Panc1 (cell line): ENCODE measurements at regions not wholly inside any gene's neighbourhood (a gene's known extent, or its start where the extent isn't known, plus 50 kb on each side); places are given as distances from the start of the nearest gene placed in this dataset.

Experiments used
- ATAC-seq: fragments of 200-7000 bp; cut with Tn5 transposase; 2 replicates; pipeline ENCODE4 v1.9.1; 2020; ENCODE audit warnings: mild to moderate bottlenecking, moderate library complexity
- BruUV-seq: library from RNA; stranded (reverse); fragments of 400-500 nt; replicated peaks from 2 replicates; lab custom pipeline; 2021; lab: Mats Ljungman, UMichigan
- CTCF ChIA-PET: fragments of 300-600 bp; sonication (Branson Sonifier 250); formaldehyde crosslinking; loops from one replicate; lab custom pipeline; 2022; ENCODE audit warnings: antibody characterized with exemption; lab: Charles Lee
- POLR2A ChIA-PET: fragments of 300-600 bp; sonication (Branson Sonifier 250); formaldehyde crosslinking; loops from one replicate; lab custom pipeline; 2022; ENCODE audit warnings: antibody characterized with exemption; lab: Charles Lee
- DNase-seq: peaks from one replicate; pipeline ENCODE4 v3.0.0-alpha.2; 2010; ENCODE audit warnings: low read depth, low spot score
- H3K27ac ChIP-seq: 2 replicates; pipeline ENCODE4 v1.5.1; 2011; ENCODE audit warnings: mild to moderate bottlenecking, low read length, inconsistent platforms
- H3K27me3 ChIP-seq: fragments of 200-500 bp; sonication (Bioruptor generic); 2 replicates; pipeline ENCODE4 v1.6.0; 2014; ENCODE audit warnings: low read length, inconsistent platforms; ENCODE audit not compliant: control insufficient read depth, insufficient read depth
- H3K36me3 ChIP-seq: fragments of 200-500 bp; sonication (Bioruptor generic); 2 replicates; pipeline ENCODE4 v1.5.1; 2014; ENCODE audit warnings: inconsistent platforms, mild to moderate bottlenecking, low read length, moderate library complexity; ENCODE audit not compliant: control insufficient read depth, insufficient read depth
- H3K4me1 ChIP-seq: 2 replicates; pipeline ENCODE4 v1.5.1; 2011; ENCODE audit warnings: inconsistent platforms, mild to moderate bottlenecking, low read length, moderate library complexity; ENCODE audit not compliant: control insufficient read depth, insufficient read depth
- H3K4me3 ChIP-seq, 2 experiments: 2 replicates each; pipeline ENCODE4 v1.5.1; 2011 to 2012; ENCODE audit warnings: low read depth in 2 of 2, low read length in 2 of 2, mild to moderate bottlenecking in 2 of 2, inconsistent platforms in 1 of 2, moderate library complexity in 1 of 2
- H3K9me3 ChIP-seq: fragments of 200-500 bp; sonication (Bioruptor generic); 2 replicates; pipeline ENCODE4 v1.5.1; 2014; ENCODE audit warnings: low read depth, mild to moderate bottlenecking, inconsistent platforms, low read length, moderate library complexity; ENCODE audit not compliant: control insufficient read depth, insufficient read depth
- POLR2AphosphoS5 ChIP-seq: IDR thresholded peaks from 2 replicates; pipeline ENCODE4 v1.6.1; 2012; ENCODE audit warnings: mild to moderate bottlenecking, low read depth, low read length, moderate library complexity
- SIN3A ChIP-seq: IDR thresholded peaks from 2 replicates; pipeline ENCODE4 v1.6.1; 2012; ENCODE audit warnings: low read depth, mild to moderate bottlenecking, low read length, moderate library complexity, borderline replicate concordance; ENCODE audit not compliant: insufficient read depth
- TCF7L2 ChIP-seq: IDR thresholded peaks from 2 replicates; pipeline ENCODE4 v1.6.1; 2011; ENCODE audit warnings: mild to moderate bottlenecking, low read depth, low read length, inconsistent platforms
- in situ Hi-C: cut with HindIII; loops from 2 replicates; pipeline ENCODE4 v1.10.0; 2016; ENCODE audit warnings: low sequenced_read_pairs, low pct_unique_long_range_greater_than_20kb
- intact Hi-C: fragments of 100-400 bp; cut with micrococcal nuclease; formaldehyde crosslinking; loops from one replicate; pipeline ENCODE4 v1.10.0; 2022; ENCODE audit not compliant: unreplicated experiment
- TF ChIP-seq, protein P1 (sequence below): fragments of 450-650 bp; IDR thresholded peaks from 2 replicates; pipeline ENCODE4 v1.5.1; 2017; ENCODE audit warnings: mild to moderate bottlenecking
- TF ChIP-seq, protein P2 (sequence below), 2 experiments: IDR thresholded peaks; 2 replicates each; pipeline ENCODE4 v1.6.1; 2011 to 2012; ENCODE audit warnings: low read depth in 2 of 2, control low read depth in 1 of 2, low read length in 1 of 2, mild to moderate bottlenecking in 1 of 2, moderate library complexity in 1 of 2; ENCODE audit not compliant: insufficient read depth in 1 of 2

DNA sequence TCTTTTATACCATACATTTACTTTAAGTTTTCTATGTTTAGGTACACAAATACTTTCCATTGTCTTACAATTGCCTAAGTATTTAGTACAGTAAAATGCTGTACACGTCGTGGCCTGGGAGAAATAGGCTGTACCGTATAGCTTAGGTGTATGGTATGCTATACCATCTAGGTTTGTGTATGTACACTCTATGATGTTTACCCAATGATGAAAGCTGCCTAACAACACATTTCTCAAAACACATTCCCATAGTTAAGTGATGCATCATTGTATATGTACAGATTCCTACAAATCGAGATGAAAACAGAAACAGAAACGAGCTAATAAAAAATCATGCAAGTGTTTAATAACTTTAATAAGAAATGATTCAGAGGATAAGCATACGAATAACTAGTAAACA lies 51.6 kb downstream of the SPANXA2 start:
- no TSS peak for BruUV-seq
- POLR2A ChIA-PET: interaction anchor here (0.6 kb wide), 1 partner anchor 724 kb away, joined by 3 read pairs; no protein-coding TSS in a partner anchor

DNA sequence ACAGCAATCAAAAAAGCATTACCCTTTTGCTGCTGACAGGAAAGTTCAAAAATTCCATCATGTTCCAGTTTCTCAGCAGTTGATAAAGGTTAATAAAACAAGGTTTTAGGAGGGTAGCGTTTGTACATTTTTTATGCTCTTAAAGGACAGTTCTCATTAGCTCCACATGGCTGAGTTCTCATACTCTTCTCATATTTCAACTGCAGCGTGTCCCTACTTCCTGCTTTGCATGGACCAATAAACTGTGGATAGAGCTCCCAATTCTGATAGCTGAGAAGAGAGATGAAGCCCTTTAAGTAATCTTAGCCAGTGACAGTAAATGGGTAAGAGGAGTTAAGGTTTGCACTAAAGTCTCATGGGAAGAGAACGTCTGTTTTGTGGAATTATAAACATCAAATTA lies 53.5 kb downstream of the SPANXA2 start:
- no peak overlapping the region for H3K4me3 ChIP-seq
- no peaks in the 10 kb centered on the region for H3K36me3 ChIP-seq
- BruUV-seq: no TSS peak
- POLR2A ChIA-PET: no interaction called here
- intact Hi-C loops (no loop called here), in situ Hi-C loops (no loop called here)
- H3K27ac ChIP-seq: peak overlapping the region; percentile 34; the same call in 1 of the 2 replicates
- TF ChIP-seq, protein P1, sequence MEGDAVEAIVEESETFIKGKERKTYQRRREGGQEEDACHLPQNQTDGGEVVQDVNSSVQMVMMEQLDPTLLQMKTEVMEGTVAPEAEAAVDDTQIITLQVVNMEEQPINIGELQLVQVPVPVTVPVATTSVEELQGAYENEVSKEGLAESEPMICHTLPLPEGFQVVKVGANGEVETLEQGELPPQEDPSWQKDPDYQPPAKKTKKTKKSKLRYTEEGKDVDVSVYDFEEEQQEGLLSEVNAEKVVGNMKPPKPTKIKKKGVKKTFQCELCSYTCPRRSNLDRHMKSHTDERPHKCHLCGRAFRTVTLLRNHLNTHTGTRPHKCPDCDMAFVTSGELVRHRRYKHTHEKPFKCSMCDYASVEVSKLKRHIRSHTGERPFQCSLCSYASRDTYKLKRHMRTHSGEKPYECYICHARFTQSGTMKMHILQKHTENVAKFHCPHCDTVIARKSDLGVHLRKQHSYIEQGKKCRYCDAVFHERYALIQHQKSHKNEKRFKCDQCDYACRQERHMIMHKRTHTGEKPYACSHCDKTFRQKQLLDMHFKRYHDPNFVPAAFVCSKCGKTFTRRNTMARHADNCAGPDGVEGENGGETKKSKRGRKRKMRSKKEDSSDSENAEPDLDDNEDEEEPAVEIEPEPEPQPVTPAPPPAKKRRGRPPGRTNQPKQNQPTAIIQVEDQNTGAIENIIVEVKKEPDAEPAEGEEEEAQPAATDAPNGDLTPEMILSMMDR: no peak
- no peaks in the 10 kb centered on the region for H3K4me1 ChIP-seq
- ATAC-seq (no peak), DNase-seq (no peak)
- no peaks in the 10 kb centered on the region for H3K9me3 ChIP-seq
- H3K27me3 ChIP-seq: no peaks in the 10 kb centered on the region
- CTCF ChIA-PET: no interaction called here

More for the DNA sequence above, 51.6 kb downstream of the SPANXA2 start:
- CTCF ChIA-PET: no interaction called here
- ATAC-seq (peak; percentile 71; the same call in 1 of the 2 replicates), DNase-seq (peak; percentile 42)
- in situ Hi-C loops (no loop called here), intact Hi-C loops (no loop called here)
- no peak overlapping the region; the same call in 1 of the 2 replicates for H3K27ac ChIP-seq
- H3K4me3 ChIP-seq: no peak overlapping the region
- H3K4me1 ChIP-seq: no peaks in the 10 kb centered on the region
- TF ChIP-seq TCF7L2 (no peak), POLR2AphosphoS5 (no peak), SIN3A (no peak)
- TF ChIP-seq, protein P2, sequence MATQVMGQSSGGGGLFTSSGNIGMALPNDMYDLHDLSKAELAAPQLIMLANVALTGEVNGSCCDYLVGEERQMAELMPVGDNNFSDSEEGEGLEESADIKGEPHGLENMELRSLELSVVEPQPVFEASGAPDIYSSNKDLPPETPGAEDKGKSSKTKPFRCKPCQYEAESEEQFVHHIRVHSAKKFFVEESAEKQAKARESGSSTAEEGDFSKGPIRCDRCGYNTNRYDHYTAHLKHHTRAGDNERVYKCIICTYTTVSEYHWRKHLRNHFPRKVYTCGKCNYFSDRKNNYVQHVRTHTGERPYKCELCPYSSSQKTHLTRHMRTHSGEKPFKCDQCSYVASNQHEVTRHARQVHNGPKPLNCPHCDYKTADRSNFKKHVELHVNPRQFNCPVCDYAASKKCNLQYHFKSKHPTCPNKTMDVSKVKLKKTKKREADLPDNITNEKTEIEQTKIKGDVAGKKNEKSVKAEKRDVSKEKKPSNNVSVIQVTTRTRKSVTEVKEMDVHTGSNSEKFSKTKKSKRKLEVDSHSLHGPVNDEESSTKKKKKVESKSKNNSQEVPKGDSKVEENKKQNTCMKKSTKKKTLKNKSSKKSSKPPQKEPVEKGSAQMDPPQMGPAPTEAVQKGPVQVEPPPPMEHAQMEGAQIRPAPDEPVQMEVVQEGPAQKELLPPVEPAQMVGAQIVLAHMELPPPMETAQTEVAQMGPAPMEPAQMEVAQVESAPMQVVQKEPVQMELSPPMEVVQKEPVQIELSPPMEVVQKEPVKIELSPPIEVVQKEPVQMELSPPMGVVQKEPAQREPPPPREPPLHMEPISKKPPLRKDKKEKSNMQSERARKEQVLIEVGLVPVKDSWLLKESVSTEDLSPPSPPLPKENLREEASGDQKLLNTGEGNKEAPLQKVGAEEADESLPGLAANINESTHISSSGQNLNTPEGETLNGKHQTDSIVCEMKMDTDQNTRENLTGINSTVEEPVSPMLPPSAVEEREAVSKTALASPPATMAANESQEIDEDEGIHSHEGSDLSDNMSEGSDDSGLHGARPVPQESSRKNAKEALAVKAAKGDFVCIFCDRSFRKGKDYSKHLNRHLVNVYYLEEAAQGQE (IDR thresholded peaks at IDR 0.05; ENCODE audit: insufficient read depth in 1 of 2, low read depth in 2 of 2, low read length in 1 of 2): no peak
- TF ChIP-seq, protein P1: no peak
- no peaks in the 10 kb centered on the region for H3K27me3 ChIP-seq
- no peaks in the 10 kb centered on the region for H3K9me3 ChIP-seq
- H3K36me3 ChIP-seq: no peaks in the 10 kb centered on the region
